NCI-H2171 treated with DMSO at 0.1 percent for 48 hours (cell line): ENCODE measurements at regions not wholly inside any gene's neighbourhood (a gene's known extent, or its start where the extent isn't known, plus 50 kb on each side); places are given as distances from the start of the nearest gene placed in this dataset.
"Not testable (repeated sequence)": the region's sequence is repeated elsewhere in the genome, so short reads cannot be mapped to it uniquely, and the experiment has no call there.

Experiments
- DNase-seq: peaks from one replicate; lab custom pipeline; 2025; lab: John Stamatoyannopoulos, UW

GRCh38 chr2:194802589-194802988 lies 854.4 kb upstream of the SLC39A10 start:
- DNase-seq, result no peak

- not testable (repeated sequence) for DNase-seq
Measured at GRCh38 chr2:194787071-194787470, 870.0 kb upstream of the SLC39A10 start.

- DNase-seq, result not testable (repeated sequence)
Measured at GRCh38 chr2:194771394-194771793, 885.6 kb upstream of the SLC39A10 start.

- DNase-seq, result no peak
Measured at GRCh38 chr2:194769030-194769429, 888.0 kb upstream of the SLC39A10 start.

- no peak for DNase-seq
Measured at GRCh38 chr2:194765723-194766122, 891.3 kb upstream of the SLC39A10 start.

GRCh38 chr2:194750926-194751325 lies 906.1 kb upstream of the SLC39A10 start:
- DNase-seq, result no peak

- no peak for DNase-seq
Measured at GRCh38 chr2:194745557-194746146, 911.4 kb upstream of the SLC39A10 start.

- no peak for DNase-seq
Measured at GRCh38 chr2:194742706-194743105, 914.3 kb upstream of the SLC39A10 start.

GRCh38 chr2:194739217-194739616 lies 917.8 kb upstream of the SLC39A10 start:
- DNase-seq, result no peak

GRCh38 chr2:194735837-194736542 lies 921.0 kb upstream of the SLC39A10 start:
- DNase-seq, result no peak

- DNase-seq, result no peak
Measured at GRCh38 chr2:194730266-194730665, 926.8 kb upstream of the SLC39A10 start.

GRCh38 chr2:194725169-194725568 lies 931.9 kb upstream of the SLC39A10 start:
- no peak for DNase-seq

- no peak for DNase-seq
Measured at GRCh38 chr2:194723446-194723845, 933.6 kb upstream of the SLC39A10 start.

GRCh38 chr2:194721227-194721626 lies 935.8 kb upstream of the SLC39A10 start:
- no peak for DNase-seq

GRCh38 chr2:194720462-194720861 lies 936.6 kb upstream of the SLC39A10 start:
- no peak for DNase-seq

- DNase-seq, result no peak
Measured at GRCh38 chr2:194718881-194719280, 938.1 kb upstream of the SLC39A10 start.

- DNase-seq, result no peak
Measured at GRCh38 chr2:194714541-194714940, 942.5 kb upstream of the SLC39A10 start.

- DNase-seq, result no peak
Measured at GRCh38 chr2:194709840-194710239, 947.2 kb upstream of the SLC39A10 start.

- no peak for DNase-seq
Measured at GRCh38 chr2:194706179-194706578, 950.8 kb upstream of the SLC39A10 start.

GRCh38 chr2:194705398-194705797 lies 951.6 kb upstream of the SLC39A10 start:
- DNase-seq, result no peak

GRCh38 chr2:194700726-194701125 lies 956.3 kb upstream of the SLC39A10 start:
- DNase-seq, result no peak

- DNase-seq, result no peak
Measured at GRCh38 chr2:194700116-194700515, 956.9 kb upstream of the SLC39A10 start.

GRCh38 chr2:194698012-194698411 lies 959.0 kb upstream of the SLC39A10 start:
- no peak for DNase-seq

- DNase-seq, result no peak
Measured at GRCh38 chr2:194697439-194697838, 959.6 kb upstream of the SLC39A10 start.
